GM19468 (cell line): ENCODE measurements at regions not wholly inside any gene's neighbourhood (a gene's known extent, or its start where the extent isn't known, plus 50 kb on each side); places are given as distances from the start of the nearest gene placed in this dataset.

Experiments used
- ATAC-seq: cut with Tn5 transposase; IDR thresholded peaks from one replicate; pipeline ENCODE4 v1.9.1; 2021; ENCODE audit warnings: mild to moderate bottlenecking, moderate library complexity, moderate number of reproducible peaks; ENCODE audit not compliant: unreplicated experiment; ENCODE audit errors: extremely low read depth

DNA sequence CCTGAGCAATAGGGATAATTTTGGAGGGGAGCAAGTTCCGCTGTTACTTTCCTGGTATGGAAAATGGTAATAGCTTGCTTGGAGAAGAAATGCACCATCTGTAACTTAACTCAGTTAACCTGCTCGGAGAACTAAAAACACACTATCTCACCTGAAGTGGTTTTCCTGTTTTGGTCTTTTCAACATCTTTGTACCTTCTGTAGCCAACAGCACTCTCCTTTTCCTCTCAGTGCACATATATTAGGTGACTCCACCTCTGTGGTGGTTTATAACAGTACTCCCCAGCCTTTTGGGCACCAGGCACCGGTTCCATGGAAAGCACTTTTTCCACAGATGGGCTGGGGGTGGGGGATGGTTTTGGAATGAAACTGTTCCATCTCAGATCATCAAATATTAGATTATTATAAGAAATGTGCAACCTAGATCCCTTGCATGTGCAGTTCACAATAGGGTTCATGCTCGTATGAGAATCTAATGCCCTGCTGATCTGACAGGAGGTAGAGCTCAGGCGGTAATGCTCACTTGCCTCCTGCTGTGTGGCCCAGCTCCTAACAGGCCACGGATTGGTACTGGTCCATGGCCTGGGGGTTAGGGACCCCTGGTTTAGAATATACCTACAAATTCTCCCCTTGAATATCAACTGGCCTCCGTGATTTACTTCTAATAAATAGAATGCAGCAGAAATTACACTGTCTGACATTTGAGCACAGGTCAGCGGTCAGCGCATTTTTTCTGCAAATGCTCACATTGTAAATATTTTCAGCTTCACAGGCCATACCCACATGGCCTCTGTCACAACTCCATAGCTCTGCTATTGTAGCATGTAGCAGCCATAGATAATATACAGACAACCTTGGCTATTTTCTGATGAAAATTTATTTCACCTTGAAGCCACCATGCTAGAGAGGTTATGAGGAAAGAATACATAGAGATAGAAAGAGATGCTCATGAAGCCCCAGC is 83.8 kb upstream of the SUCLG2 start:
- ATAC-seq = no peak

DNA sequence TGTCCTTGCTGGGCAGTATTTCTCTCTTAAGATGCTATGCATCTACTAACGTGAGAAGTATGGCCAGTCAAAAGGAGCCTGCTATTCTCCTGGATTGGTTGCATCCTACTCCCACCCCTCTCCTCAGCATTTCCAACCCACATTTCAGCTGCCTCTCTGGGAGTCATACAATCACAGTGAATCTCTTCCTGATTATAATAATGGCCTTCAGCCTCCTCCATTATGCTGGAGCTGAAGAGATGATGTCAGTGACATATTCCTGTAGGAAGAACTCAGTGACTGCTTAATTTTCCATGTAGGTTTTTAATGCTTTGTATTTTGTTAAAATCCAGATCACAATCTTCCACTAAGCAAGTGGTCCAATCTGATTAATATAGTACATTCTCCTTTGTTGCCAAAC is 82.7 kb upstream of the SUCLG2 start:
- no peak for ATAC-seq

DNA sequence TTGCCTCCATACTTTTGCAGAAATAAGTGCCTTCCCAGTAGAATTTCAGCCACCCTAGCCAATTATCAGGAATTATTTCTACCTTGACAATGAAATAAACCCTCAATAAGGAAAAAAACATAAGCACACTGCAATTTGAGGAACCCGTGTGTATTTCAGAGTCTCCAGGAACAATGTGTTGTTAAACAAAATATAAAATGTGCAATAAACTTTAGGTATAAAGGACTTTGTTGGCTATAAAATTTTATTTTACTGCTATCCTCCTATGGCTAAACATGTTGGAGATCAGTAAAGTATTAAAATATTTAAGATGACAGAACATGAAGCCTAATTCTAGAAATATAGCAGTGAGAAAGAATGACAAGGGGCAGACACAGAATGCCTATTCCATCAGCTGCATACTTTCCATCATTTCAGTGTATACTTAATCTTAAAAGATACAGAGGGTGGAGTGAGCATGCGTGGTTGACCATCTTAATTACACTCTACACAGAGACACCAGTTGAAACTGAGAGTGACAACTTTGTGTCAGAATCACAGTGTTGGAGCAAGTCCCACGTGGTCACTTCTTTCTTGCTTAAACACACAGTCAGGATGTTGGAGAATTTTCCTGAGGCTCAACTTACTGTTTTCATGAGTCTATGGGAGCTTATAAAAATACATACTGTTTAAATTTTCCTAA is 79.0 kb upstream of the SUCLG2 start:
- no peak for ATAC-seq

DNA sequence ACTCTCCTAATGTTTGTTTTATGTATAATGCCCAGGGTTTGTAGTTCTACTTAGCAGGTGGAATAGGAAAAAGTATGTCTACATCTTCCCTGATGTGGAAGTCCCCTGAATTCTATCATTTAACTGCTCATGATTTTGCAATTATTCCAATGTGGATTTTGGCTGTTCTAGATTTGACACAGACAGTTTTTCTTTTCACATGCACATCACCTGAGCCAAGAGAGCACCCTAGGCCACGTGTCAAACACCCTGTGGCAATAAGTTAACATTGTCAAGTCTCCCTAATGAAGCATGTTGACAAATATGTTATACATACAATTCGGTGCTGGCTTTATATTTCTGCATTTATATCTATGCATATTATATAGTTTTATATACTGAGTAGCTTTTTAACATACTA is 70.0 kb upstream of the SUCLG2 start:
- ATAC-seq = no peak

GRCh38 chr3:67723863-67724262 is 69.5 kb upstream of the SUCLG2 start:
- ATAC-seq = no peak

DNA sequence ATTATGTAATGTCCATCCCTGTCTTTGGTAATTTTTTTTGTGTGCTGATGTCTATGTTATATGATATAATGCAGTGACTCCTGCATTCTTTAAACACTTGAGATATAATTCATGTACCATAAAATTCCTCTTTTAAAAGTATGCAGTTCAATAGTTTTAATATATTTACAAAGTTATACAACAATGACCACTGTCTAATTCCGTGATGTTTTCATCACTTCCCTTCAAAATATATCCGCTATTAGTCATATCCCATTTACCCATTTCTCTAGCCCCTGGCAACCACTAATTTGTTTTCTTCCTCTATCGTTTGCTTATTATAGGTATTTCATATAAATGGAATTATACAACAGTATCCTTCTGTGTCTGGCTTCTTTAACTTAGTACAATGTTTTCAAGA is 64.9 kb upstream of the SUCLG2 start:
- ATAC-seq = no peak

GRCh38 chr3:67715971-67716370 is 61.6 kb upstream of the SUCLG2 start:
- no peak for ATAC-seq

GRCh38 chr3:67713764-67714469 is 59.5 kb upstream of the SUCLG2 start:
- ATAC-seq = no peak

- ATAC-seq = no peak
Measured at GRCh38 chr3:67712259-67712658, 57.8 kb upstream of the SUCLG2 start.

GRCh38 chr3:67710396-67710795 is 56.0 kb upstream of the SUCLG2 start:
- ATAC-seq = no peak

DNA sequence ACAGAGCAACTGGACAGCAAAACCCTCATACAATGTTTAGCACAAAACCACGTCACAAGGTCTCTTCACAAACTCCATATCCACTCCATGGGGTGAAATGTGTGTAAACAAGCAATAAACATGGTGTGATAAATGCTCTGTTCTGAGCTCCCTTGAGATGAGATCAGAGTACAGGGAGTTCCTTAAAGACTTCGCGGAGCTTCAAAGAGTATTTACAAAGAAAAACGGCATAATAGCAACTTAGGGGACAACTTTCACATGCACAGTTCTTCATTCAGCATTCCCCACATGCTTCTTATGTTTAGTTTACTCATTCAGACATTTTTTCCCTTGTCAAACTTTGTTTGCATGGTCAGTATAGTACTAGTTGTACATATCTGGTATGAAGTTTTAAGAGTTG is 52.5 kb upstream of the SUCLG2 start:
- ATAC-seq = no peak

DNA sequence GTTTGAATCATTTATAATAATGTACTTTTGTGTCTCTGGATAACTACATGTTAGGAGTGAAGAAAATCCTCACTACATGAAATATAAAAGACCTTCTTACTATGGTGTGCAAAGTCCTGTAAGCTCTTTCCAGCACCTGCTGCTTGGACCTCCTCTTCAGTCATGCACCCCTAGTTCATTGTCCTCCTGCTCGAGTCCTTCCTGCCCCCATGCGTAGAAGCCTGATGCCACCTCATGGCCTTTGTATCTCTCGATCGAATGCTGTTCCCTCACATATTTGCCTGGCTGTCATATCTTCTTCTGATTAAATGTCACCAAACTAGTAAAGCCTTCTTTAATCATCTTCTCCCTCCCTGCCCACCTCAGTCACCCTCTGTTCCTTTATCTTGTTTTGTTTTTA is 49.9 kb upstream of the SUCLG2 start:
- ATAC-seq = no peak
